Stimulated activated CD4-positive, alpha-beta T cell treated with anti-CD3 and anti-CD28 coated beads, Interleukin-4, amount 100 ng/mL, for 48 hours (primary cell): ENCODE measurements at regions not wholly inside any gene's neighbourhood (a gene's known extent, or its start where the extent isn't known, plus 50 kb on each side); places are given as distances from the start of the nearest gene placed in this dataset.

Source experiments
- DNase-seq, 2 donors: peaks; one replicate each; pipeline ENCODE4 v3.0.0-alpha.2; 2020; ENCODE audit warnings: low read depth in 2 of 2

DNA sequence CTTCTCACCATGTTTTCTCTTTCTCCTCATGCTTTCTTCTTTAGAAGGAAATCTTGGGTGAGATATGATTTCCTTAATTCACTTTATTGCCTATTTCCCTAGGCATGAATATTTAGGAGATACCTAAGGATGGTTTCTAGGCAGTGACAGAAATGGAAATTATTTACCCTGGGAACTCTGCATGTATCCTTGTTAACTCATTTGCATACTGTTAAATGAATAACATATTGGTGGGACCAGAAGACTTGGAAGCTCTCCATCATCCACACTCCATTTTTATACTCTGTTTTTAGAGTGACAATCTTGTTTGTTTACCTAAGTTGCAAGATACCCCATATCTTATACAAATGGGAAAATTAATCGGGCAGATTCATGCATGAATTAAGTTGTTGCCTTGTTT, 285.7 kb downstream of the RNF144B start:
- no peak for DNase-seq

DNA sequence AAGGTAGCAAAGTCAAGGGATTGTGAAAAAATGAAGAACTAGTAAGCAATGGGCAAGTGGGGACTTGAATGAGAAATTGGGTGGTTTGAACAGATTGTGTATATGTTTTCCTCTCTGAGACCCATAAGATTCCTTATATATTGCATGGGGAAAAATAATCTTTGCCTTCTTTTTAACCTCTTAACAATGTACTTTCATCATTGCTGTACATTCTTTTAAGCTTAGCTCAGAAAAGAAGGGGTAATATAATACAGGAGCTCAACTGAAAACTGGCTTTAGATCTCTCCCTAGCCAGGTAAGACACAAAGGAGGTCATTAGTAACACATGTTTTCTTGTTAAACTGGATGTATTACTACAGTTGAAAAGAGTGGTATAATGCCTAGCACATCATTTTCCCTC, 287.2 kb downstream of the RNF144B start:
- no peak for DNase-seq

DNA sequence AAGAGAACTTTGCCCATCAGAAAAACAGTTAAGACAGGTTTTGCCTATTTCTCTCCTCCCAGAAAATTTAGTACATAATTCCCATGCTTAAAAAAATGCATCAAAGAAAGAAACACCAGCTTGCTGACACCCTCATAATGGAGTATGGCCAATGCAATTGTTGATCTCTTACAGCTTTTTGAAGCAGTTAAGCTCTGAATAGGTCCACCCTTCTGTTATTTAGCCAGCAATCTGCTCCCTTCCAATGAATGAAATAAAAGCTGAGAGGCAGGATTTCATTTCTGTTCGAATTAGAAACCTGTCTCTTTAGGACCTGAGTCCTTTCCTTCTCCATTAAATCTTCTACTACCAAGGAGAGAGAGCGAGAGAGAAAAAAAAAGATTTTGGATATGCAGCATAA, 288.7 kb downstream of the RNF144B start:
- no peak for DNase-seq

DNA sequence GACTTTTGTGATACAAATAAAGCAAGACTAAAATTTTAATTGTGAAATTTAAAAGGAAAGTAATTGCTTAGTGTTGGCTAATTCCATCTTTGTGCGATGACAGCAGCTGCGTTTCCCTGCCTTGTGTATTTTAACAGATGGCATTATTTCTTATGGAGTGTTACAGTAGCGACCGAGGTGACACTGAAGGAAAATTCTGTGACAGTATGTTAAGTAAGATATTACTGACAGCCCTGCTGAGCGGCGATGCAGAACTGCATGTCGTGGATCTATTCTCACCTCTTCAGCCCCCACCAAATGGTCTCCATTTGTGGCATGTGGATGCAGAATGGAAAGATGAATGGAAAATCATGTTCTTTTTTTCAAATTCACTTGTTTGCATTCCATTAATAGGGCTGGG, 289.4 kb downstream of the RNF144B start:
- DNase-seq, result no peak

DNA sequence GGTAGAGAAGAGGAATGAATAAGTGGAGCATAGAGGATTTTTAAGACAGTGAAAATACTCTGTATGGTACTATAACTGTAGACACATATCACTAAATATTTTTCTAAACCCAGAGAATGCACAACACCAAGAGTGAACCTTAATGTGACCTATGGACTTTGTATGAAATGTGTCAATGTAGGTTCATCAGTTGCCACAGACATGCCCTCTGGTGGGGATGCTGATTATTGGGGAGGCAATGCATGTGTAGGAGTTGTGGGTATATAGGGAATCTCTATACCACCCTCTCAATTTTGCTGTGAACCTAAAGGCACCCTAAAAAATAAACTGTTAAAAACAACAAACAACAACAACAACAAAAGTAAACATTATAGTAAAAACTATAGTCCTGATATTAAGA, 293.7 kb downstream of the RNF144B start:
- no peak for DNase-seq

DNA sequence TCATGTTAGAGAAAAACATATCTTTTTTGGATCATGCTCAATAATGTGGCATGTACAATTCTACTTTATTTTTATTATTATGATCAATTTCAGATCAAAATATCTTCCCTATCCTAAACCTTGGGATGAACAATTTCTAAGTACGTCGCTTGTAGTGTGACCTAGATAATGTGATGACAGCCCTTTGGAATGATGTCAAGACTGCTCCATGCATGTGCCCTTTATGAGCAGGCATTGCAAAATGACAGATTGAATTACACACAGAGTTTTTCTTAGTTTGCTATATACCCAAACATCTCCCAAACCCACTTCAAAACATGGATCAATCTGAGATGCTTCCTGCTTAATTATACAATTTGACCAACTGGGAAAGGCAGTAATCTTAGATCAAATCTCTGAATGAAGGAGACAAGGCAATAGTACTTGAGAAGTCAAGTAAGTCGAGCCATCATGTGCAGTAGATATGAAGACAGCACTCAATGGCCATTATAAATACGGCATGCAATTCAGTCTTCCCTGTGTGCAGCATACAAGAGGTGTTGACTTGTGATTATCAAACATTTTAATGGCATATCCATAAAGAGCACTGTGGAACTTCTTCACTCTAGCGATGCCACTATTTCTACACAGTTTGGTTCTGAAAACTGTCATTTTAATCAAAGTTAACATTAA, 294.8 kb downstream of the RNF144B start:
- DNase-seq, result no peak

DNA sequence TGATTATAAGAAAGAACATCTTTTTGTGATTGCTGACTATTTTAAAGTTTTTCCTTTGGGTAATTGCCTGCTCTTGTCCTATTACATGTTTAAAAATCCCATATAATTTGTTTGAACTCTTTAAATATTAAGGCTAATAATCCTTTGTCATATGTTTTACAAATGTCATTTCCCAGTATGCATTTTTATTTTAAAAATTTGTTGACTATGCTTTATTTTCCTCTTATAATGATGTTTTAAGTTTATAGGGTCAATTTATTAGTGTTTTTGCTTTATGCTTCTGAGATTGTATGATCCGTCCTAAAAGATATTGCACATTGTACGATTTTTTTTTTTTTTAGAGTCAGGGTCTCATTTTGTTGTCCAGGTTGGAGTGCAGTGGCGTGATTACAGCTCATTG, 297.2 kb downstream of the RNF144B start:
- no peak for DNase-seq

DNA sequence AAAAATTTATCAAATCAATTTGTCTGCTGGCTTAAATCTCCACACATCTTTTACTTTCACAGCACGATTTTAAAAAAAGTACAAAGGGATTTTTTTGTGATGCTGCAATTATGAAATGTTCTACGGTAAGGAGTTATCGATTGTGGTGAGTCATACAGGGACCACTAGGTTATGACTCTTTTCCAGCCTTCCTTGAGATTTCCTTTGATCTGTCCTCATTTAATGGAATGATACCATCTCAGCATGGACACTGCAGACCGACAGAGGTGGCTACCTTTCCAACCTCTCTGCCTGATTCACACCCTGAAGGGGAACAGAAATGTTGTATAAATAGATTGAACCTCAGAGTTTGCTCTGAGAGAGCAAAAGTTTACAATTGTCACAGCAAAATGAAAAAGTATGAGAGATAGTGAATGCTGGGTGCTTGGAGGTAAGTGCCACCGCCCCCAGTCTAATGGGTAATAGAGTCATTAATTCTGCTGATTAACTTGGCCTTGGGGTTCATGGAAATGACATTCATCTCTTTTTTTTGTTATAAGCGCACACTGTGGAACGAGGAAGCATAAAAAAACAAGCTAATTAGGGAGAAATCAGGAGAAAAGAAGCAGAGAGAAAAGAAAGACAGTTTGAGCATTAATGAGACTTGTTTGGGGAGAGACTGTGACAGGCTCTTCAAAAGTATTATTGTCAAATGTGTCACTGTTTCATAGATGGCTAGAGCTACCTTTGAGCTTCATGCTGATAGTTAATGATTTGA, 306.0 kb downstream of the RNF144B start:
- DNase-seq, result no peak

DNA sequence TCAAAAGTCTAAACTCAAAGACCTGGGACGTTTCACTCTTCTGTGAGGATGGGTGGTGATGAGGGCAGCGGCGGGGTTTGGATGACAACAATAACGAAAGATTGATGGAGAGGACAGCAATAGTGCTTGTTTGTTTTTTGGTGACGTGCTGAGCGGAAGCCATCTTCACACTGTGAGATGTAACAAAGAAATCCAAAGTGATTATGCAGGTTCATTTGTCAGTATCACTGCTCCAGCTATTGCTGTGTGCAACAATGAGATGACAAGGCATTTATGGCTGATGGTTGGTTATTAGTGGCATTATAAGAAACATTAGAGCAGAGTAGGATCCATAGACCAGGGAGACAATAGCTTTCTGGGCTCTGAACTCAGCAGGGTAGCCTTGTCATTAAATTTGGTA, 306.7 kb downstream of the RNF144B start:
- no peak for DNase-seq

DNA sequence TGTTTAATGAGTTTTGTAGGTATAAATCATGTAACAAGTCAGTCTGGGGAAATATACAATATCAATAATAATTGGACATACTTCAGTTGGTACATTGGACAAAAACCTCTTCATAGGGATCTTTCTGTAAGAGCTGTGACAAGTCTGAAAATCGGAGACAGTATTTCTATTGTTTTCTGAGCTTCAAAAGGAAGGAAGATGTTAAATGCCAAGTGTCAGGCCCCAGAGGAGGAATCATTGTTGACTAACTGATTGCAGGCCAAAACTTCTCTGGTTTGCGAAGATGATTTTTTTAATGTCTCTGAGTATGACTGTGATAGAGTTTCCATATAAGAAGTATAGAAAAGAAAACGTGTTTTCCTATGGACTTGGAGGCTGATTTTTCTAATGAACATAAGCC, 316.4 kb downstream of the RNF144B start:
- no peak for DNase-seq

DNA sequence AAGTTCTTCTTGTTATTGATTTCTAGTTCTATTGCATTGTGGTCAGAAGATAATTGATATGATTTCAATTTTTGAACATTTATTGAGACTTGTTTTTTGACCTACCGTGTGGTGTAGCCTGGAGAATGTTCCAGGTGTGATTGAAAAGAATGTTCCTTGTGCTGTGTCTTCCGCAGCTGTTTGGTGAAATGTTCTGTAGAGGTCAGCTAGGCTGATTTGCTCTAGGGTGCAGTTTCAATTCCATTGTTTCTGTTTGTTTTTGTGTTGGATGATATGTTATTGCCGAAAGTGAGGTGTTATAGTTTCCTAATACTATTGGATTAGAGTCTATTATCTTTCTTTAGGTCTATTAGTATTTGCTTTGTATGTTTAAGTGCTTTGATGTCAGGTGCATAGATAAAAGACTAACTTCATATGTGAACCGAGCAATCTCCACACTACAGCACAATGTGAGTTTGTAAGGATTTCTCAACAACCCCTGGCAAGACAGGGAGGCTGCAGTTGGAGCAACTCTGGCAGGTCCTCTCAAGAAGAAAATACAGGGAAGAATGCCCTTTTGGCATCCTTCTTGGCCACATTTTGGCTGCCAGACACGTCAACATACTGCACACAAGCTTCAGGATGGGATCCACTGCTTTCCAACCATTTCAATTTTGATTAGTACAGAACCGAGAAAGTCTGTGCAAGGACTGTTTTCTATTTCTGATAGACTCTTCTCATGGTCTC, 320.7 kb downstream of the RNF144B start:
- DNase-seq, result no peak

DNA sequence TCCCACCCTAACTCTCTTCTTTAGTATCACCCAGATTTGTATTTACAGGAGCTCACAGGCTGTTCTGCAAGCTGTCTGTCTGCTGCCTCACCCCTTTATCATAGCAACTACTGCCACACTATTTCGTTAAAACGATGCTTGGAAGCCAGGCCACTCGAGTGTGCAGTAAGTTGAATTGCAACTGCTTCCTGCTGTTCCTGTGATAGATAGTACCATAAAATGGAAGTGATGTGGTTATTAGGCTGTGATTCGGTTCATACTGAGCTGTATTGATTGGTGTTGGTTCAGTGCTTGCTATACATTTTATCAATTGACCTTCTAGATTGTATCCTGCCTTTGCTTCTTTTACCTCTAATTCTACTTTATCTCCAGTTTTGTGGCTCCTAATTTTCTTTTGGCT, 325.4 kb downstream of the RNF144B start:
- DNase-seq, result no peak

DNA sequence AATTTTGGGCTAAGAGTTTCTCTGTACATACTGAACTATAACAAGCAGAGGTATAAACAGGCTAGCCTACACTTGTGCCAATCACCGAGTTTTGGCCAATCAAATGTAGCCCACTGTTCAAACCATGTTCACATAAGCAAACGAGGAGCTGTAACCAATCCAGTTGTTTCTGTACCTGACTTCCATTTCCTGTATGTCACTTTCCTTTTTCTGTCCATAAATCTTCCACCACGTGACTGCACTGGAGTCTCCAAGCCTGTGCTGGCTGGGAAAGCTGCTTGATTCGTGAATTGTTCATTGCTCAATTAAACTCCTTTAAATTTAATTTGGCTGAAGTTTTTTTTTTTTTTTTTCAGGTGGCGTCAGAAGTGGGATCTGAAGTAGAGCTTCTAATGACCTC, 332.9 kb downstream of the RNF144B start:
- no peak for DNase-seq

DNA sequence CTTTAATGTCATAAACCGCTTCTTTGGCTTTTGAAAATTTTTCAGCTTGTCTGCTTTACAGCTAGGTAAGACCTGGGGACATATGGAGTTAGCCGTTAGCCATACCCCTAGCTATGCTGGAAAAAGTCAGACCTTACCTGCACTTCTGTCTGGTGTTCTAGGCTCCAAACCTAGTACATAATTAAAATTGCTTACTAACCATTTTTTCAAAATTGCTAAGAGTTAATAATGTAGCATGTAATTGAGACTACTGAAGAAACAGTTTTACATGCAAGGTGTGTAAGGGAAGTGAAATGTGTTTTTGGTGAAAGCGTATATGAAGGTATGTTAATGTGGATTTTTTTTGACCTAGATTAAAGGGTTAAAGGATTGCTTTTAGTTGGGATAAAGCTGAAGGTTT, 336.9 kb downstream of the RNF144B start:
- DNase-seq, result no peak

DNA sequence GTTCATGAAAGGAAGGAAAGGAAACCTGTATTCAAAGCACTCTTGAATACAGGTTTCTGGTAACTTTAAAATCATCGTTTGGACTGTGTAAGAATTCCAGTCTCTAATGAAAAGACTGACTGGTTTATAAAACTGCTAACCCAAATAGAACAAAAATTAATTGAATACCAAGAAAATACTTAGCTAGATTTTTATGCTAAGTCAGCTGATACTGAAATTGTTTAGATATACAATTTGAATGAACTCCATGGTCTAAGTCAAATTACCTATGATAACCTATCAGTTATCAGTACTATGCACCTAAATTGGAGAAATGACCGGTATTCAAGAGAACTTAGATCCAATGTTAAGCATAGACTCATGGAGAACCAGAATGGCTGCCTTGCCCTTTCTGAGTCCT, 338.3 kb downstream of the RNF144B start:
- no peak for DNase-seq

DNA sequence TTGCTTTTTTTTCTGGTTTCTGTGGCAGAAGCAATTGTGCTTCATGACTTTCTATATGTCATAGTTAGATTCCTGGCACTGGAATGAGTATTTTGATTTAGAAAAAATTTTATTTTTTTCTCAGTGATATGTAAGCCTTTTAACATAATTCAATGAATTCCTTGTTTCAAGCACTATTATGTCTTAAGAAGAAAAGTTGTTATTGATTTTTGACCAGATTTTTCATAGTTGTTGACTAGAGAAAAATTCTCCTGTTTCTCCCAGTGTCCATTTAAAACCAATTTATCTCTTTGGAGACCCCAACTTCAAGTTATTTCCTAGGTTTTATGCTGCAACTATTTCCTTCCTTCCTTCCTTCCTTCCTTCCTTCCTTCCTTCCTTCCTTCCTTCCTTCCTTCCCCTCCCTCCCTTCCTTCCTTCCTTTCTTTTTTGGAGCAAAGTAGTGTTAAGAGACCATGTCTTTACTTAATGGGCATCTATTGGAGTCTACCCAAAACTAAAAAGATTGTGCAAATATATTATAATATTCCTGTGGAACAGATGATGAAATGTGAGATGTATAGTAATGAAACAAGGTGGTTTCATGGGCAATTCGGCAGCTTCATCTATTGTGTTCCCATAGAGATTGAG, 346.9 kb downstream of the RNF144B start:
- no peak for DNase-seq

DNA sequence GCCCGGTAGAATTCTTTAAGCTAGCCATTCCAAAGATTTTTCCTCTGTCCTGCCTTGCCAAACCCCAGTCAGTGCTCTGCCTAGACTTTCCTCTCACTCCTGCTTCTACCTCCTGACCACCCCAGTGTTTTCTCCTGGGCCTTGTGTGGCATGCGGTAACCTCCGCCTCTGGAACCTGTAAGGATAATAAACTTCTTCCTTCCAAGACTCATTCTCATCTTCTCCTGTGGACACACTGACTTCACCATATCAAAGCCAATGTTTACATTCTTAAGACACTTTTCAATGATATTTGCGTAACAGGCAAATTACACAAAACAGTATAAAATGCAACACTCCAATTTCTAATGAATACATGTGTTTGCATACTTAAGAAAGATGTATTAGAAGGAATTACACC, 354.6 kb downstream of the RNF144B start:
- DNase-seq, result no peak

DNA sequence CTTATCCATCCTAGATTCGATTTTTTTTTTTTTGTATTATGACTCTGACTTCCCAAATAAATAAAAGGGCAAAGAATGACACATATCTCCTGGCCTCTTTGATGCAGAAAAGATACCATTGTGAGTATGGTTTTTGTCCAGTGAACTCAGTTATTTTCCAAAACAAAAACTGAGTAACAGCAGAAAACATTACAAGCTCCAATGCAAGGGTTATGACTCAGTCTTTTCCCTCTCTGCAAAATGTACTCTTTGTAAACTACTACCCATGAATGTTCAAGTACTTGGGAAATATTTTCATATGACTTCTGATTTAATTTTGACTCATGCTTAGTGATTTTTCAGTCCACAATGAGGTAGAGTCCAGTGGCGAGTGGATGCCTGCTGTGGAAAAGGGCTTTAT, 355.3 kb downstream of the RNF144B start:
- DNase-seq, result no peak

DNA sequence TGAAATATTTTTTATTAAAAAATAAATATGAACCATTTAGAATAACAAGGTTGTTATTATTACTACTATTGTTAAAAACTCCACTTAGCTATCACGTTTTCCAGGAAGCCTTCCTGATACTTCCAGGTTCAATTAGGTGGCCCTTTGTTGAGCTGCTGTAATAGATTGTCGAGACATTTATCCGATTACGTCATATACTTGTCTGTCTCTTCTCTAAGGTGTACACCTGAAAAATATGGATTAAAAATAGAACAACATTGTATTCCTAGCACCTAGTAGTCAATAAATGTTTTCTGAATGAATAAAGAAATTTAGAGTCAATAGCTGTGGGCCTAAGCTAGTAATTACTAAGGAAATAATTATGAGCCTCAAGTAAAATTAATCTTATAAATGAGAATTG, 359.6 kb downstream of the RNF144B start:
- DNase-seq, result no peak

DNA sequence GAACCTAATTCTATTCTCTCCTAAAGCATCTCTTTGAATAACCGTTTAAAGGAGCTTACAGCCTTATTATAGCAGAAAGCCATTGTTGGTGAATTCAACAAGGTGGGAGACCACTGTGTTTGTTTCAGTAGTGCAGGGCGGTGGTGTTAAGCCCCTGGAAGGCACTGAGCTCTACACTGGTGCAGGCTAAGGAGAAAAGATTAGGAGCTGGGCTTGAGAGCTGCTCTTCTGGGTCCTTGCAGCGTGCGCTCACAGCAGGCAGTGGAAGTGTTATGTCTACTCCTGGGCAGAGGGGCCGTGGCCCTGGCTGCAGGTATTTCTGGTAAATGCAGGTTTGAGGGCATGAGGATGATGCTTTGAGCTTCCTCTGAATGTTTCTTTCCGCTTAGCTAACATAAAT, 361.2 kb downstream of the RNF144B start:
- DNase-seq, result no peak

DNA sequence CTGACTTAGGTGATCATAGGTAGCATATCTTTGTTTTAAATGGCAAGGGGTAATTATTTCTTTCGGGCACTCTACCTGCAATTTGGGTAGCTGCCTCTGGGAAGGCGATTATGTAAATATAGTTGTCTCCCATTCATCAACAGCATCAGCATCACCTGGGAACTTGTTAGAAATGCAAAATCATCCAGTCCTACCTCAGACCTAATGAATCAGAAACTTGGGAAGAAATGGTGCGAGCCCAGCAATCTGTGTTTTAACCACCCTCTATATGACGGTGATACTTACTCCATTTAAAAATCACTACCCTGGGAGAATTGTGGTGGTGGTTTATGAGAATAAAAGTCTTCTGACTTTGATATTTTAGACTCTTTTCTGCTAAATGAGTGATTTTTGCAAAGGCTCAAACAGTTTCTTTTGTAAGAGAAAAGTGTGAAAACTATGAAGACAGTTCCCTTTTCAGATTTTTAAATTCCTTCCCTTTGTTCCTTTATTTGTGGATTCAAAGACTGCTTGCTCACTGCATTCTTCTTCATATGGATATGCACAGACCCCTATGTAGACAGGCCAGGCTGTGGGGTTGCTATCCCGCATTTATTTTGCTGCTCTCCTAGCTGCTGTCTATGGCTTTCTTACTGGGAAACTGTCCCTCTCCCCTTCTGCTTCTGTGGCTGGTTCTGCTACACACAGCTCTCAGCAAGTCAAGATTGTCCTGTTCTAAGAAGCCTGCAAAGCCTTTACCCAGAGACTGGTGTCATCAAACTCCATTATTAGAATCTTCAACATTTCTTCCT, 365.3 kb downstream of the RNF144B start:
- no peak for DNase-seq

DNA sequence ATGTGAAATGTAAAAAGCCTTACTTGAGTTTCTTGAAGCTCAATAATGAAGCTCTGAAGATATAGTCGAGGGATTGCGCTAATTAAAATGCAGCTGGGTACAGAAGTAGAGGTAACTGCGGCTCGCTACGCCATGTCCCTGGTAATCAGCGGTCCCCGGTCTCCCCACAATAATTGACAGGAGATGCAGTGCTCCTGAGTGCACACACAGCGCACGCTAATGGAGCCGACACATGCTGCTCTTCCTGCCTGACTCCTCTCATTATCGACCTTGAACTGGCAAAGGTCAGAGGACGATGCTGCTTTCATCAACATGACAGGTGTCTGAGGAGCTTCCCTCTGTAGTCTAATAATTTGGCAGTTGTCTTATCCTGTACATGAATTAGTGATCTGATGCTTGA, 365.9 kb downstream of the RNF144B start:
- DNase-seq, result no peak
